Spinal cord (tissue), 9 donors: ENCODE measurements at regions not wholly inside any gene's neighbourhood (a gene's known extent, or its start where the extent isn't known, plus 50 kb on each side); places are given as distances from the start of the nearest gene placed in this dataset.

Source experiments
- DNase-seq, 6 donors: peaks; one replicate each; pipeline versions ENCODE4 v3.0.0 to v3.0.0-alpha.2; 2013 to 2015; ENCODE audit warnings: low spot score in 6 of 6, low read depth in 4 of 6
- H3K27ac ChIP-seq: one replicate; pipeline ENCODE4 v1.5.1; 2013; ENCODE audit warnings: low read depth, low read length, control low read depth
- H3K27me3 ChIP-seq: one replicate; pipeline ENCODE4 v1.6.1; 2013; ENCODE audit warnings: low read length; ENCODE audit not compliant: control insufficient read depth, insufficient read depth
- H3K36me3 ChIP-seq: one replicate; pipeline ENCODE4 v1.6.1; 2013; ENCODE audit warnings: low read length; ENCODE audit not compliant: control insufficient read depth, insufficient read depth
- H3K4me1 ChIP-seq: one replicate; pipeline ENCODE4 v1.6.1; 2013; ENCODE audit warnings: low read length; ENCODE audit not compliant: control insufficient read depth, insufficient read depth
- H3K4me3 ChIP-seq: one replicate; pipeline ENCODE4 v1.5.1; 2013; ENCODE audit warnings: low read depth, low read length, control low read depth
- H3K9me3 ChIP-seq: one replicate; pipeline ENCODE4 v1.6.1; 2013; ENCODE audit warnings: low read length; ENCODE audit not compliant: control insufficient read depth, insufficient read depth
- WGBS: methylation state at CpG from one replicate; pipeline ENCODE4 v1.1.5; 2013; ENCODE audit warnings: missing lambda C conversion rate; ENCODE audit not compliant: insufficient coverage; 5-methylcytosine and 5-hydroxymethylcytosine counted together
- donor health status: healthy.

GRCh38 chr5:78726571-78726970 lies 78.0 kb upstream of the LHFPL2 start:
- Histone ChIP-seq H3K27me3 (no peaks in the 10 kb centered on the region), H3K36me3 (no peaks in the 10 kb centered on the region), H3K9me3 (no peaks in the 10 kb centered on the region), H3K4me3 (no peak overlapping the region), H3K4me1 (no peaks in the 10 kb centered on the region), H3K27ac (no peak overlapping the region)
- DNase-seq = no peak
- WGBS = no CpG with 5 or more reads among the region's 3 CpGs

- H3K36me3 ChIP-seq = no peaks in the 10 kb centered on the region
- H3K4me3 ChIP-seq = no peak overlapping the region
- WGBS = 100% methylated on average over 3 of the region's 3 CpGs
- H3K27me3 ChIP-seq = no peaks in the 10 kb centered on the region
- no peak for DNase-seq
- no peaks in the 10 kb centered on the region for H3K9me3 ChIP-seq
- H3K4me1 ChIP-seq = no peaks in the 10 kb centered on the region
- no peak overlapping the region for H3K27ac ChIP-seq
Observed at GRCh38 chr5:78726003-78726402, 77.4 kb upstream of the LHFPL2 start.

- Histone ChIP-seq H3K27me3 (no peaks in the 10 kb centered on the region), H3K36me3 (no peaks in the 10 kb centered on the region), H3K9me3 (no peaks in the 10 kb centered on the region), H3K4me1 (peaks cover 6% of the 10 kb centered on the region), H3K27ac (no peak overlapping the region), H3K4me3 (no peak overlapping the region)
- no peak for DNase-seq
Observed at GRCh38 chr5:78724061-78724460, 75.5 kb upstream of the LHFPL2 start.

- H3K27me3 ChIP-seq = no peaks in the 10 kb centered on the region
- H3K27ac ChIP-seq = no peak overlapping the region
- H3K4me1 ChIP-seq = peaks cover 12% of the 10 kb centered on the region
- no peak overlapping the region for H3K4me3 ChIP-seq
- H3K36me3 ChIP-seq = no peaks in the 10 kb centered on the region
- H3K9me3 ChIP-seq = no peaks in the 10 kb centered on the region
- no peak for DNase-seq
- no CpG with 5 or more reads among the region's 5 CpGs for WGBS
Observed at GRCh38 chr5:78720997-78721396, 72.4 kb upstream of the LHFPL2 start.

- no peak for DNase-seq
- no peaks in the 10 kb centered on the region for H3K27me3 ChIP-seq
- WGBS = 35% methylated on average over 8 of the region's 9 CpGs
- H3K9me3 ChIP-seq = no peaks in the 10 kb centered on the region
- peak overlapping the region; percentile 7 for H3K27ac ChIP-seq
- peaks cover 12% of the 10 kb centered on the region for H3K4me1 ChIP-seq
- no peak overlapping the region for H3K4me3 ChIP-seq
- no peaks in the 10 kb centered on the region for H3K36me3 ChIP-seq
Observed at GRCh38 chr5:78720227-78720985, 71.8 kb upstream of the LHFPL2 start.

- no peaks in the 10 kb centered on the region for H3K36me3 ChIP-seq
- H3K4me1 ChIP-seq = peaks cover 12% of the 10 kb centered on the region
- no peak overlapping the region for H3K27ac ChIP-seq
- no peak for DNase-seq
- H3K9me3 ChIP-seq = no peaks in the 10 kb centered on the region
- no peak overlapping the region for H3K4me3 ChIP-seq
- no peaks in the 10 kb centered on the region for H3K27me3 ChIP-seq
- WGBS = 91% methylated on average over 8 of the region's 8 CpGs
Observed at GRCh38 chr5:78719504-78720219, 71.1 kb upstream of the LHFPL2 start.

- H3K4me3 ChIP-seq = no peak overlapping the region
- 100% methylated on average over 1 of the region's 1 CpG for WGBS
- no peaks in the 10 kb centered on the region for H3K27me3 ChIP-seq
- no peak for DNase-seq
- no peaks in the 10 kb centered on the region for H3K9me3 ChIP-seq
- H3K4me1 ChIP-seq = peaks cover 12% of the 10 kb centered on the region
- H3K36me3 ChIP-seq = no peaks in the 10 kb centered on the region
- H3K27ac ChIP-seq = no peak overlapping the region
Observed at GRCh38 chr5:78718824-78719223, 70.3 kb upstream of the LHFPL2 start.

- H3K4me1 ChIP-seq = peaks cover 12% of the 10 kb centered on the region
- DNase-seq = no peak
- no peak overlapping the region for H3K27ac ChIP-seq
- no peak overlapping the region for H3K4me3 ChIP-seq
- 84% methylated on average over 10 of the region's 15 CpGs for WGBS
- H3K27me3 ChIP-seq = no peaks in the 10 kb centered on the region
- H3K9me3 ChIP-seq = no peaks in the 10 kb centered on the region
- H3K36me3 ChIP-seq = no peaks in the 10 kb centered on the region
Observed at GRCh38 chr5:78717674-78718584, 69.4 kb upstream of the LHFPL2 start.

- no peak overlapping the region for H3K4me3 ChIP-seq
- H3K36me3 ChIP-seq = no peaks in the 10 kb centered on the region
- DNase-seq = no peak
- WGBS = no CpG with 5 or more reads among the region's 1 CpG
- peaks cover 12% of the 10 kb centered on the region for H3K4me1 ChIP-seq
- H3K27ac ChIP-seq = no peak overlapping the region
- no peaks in the 10 kb centered on the region for H3K27me3 ChIP-seq
- H3K9me3 ChIP-seq = no peaks in the 10 kb centered on the region
Observed at GRCh38 chr5:78716206-78716605, 67.6 kb upstream of the LHFPL2 start.
